GM23338 (cell line): ENCODE measurements at regions not wholly inside any gene's neighbourhood (a gene's known extent, or its start where the extent isn't known, plus 50 kb on each side); places are given as distances from the start of the nearest gene placed in this dataset.

Experiments used
- EZH2 ChIP-seq: fragments of 200-600 bp; sonication (generic); IDR thresholded peaks from one replicate; pipeline ENCODE4 v1.8.0; 2017; ENCODE audit warnings: antibody characterized with exemption, mild to moderate bottlenecking, low read depth; ENCODE audit not compliant: unreplicated experiment
- EZH2phosphoT487 ChIP-seq: fragments of 200-600 bp; sonication (generic); IDR thresholded peaks from one replicate; pipeline ENCODE4 v1.8.1; 2018; ENCODE audit warnings: antibody characterized with exemption; ENCODE audit not compliant: unreplicated experiment
- POLR2AphosphoS5 ChIP-seq: IDR thresholded peaks from 2 replicates; pipeline ENCODE4 v1.6.1; 2016; ENCODE audit warnings: antibody characterized with exemption, low read depth
- TF ChIP-seq, protein P1 (sequence below), 2 experiments: fragments of 200-600 bp in 1 of 2; sonication (generic) in 1 of 2; conservative IDR thresholded peaks; 2 replicates each; pipeline versions ENCODE4 v1.5.1 to v1.6.1; 2016 to 2017; ENCODE audit warnings: antibody characterized with exemption in 2 of 2, low read depth in 2 of 2, mild to moderate bottlenecking in 2 of 2, moderate library complexity in 1 of 2
- TF ChIP-seq, protein P2 (sequence below): IDR thresholded peaks from 2 replicates; pipeline ENCODE4 v1.6.1; 2016; ENCODE audit warnings: antibody characterized with exemption

DNA sequence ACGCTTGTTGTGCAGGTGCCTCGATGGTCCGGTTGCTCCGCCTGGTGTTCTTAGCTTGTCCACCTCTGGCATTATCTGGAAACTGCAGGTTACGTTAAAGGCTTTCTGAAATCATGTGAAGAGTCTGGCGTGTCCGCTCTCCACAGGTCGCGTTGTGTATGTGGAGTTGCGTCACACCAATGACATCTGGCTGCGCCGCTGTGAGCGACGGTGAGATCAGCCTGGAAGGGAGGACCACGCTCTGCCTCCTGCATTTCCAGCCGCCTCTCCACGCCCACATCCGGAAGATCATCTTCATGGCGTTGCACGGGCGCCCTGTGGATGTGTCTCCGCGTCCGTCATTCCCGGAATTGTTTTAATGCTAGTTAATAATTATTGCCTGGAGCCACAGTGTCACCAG, 50.6 kb upstream of the GALNT9 start:
- TF ChIP-seq, protein P1, sequence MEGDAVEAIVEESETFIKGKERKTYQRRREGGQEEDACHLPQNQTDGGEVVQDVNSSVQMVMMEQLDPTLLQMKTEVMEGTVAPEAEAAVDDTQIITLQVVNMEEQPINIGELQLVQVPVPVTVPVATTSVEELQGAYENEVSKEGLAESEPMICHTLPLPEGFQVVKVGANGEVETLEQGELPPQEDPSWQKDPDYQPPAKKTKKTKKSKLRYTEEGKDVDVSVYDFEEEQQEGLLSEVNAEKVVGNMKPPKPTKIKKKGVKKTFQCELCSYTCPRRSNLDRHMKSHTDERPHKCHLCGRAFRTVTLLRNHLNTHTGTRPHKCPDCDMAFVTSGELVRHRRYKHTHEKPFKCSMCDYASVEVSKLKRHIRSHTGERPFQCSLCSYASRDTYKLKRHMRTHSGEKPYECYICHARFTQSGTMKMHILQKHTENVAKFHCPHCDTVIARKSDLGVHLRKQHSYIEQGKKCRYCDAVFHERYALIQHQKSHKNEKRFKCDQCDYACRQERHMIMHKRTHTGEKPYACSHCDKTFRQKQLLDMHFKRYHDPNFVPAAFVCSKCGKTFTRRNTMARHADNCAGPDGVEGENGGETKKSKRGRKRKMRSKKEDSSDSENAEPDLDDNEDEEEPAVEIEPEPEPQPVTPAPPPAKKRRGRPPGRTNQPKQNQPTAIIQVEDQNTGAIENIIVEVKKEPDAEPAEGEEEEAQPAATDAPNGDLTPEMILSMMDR (conservative IDR thresholded peaks at IDR 0.05; ENCODE audit: low read depth in 2 of 2), result no peak
- TF ChIP-seq EZH2 (no peak), EZH2phosphoT487 (no peak), POLR2AphosphoS5 (no peak)
- TF ChIP-seq, protein P2, sequence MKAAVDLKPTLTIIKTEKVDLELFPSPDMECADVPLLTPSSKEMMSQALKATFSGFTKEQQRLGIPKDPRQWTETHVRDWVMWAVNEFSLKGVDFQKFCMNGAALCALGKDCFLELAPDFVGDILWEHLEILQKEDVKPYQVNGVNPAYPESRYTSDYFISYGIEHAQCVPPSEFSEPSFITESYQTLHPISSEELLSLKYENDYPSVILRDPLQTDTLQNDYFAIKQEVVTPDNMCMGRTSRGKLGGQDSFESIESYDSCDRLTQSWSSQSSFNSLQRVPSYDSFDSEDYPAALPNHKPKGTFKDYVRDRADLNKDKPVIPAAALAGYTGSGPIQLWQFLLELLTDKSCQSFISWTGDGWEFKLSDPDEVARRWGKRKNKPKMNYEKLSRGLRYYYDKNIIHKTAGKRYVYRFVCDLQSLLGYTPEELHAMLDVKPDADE, result no peak
